Thymus (tissue), 11 donors: ENCODE measurements at regions not wholly inside any gene's neighbourhood (a gene's known extent, or its start where the extent isn't known, plus 50 kb on each side); places are given as distances from the start of the nearest gene placed in this dataset.

Source experiments
- DNase-seq, 9 donors: peaks; one replicate each; pipeline ENCODE4 v3.0.0-alpha.2; 2013; ENCODE audit warnings: low spot score in 9 of 9, low read depth in 6 of 9, missing footprints in 1 of 9
- H3K27ac ChIP-seq, 2 donors: one replicate each; pipeline ENCODE4 v1.5.1; 2013; ENCODE audit warnings: control low read depth in 1 of 2, low read depth in 1 of 2, low read length in 1 of 2, mild to moderate bottlenecking in 1 of 2, moderate library complexity in 1 of 2
- H3K27me3 ChIP-seq, 2 donors: one replicate each; pipeline ENCODE4 v1.5.1; 2013; ENCODE audit warnings: low read length in 1 of 2; ENCODE audit not compliant: control insufficient read depth in 2 of 2, insufficient read depth in 1 of 2
- H3K36me3 ChIP-seq, 2 donors: one replicate each; pipeline ENCODE4 v1.5.1; 2013; ENCODE audit warnings: low read length in 1 of 2, mild to moderate bottlenecking in 1 of 2, moderate library complexity in 1 of 2; ENCODE audit not compliant: control insufficient read depth in 2 of 2, insufficient read depth in 2 of 2
- H3K4me1 ChIP-seq, 2 donors: one replicate each; pipeline ENCODE4 v1.5.1; 2013; ENCODE audit warnings: low read length in 2 of 2; ENCODE audit not compliant: control insufficient read depth in 2 of 2, insufficient read depth in 2 of 2
- H3K4me3 ChIP-seq, 2 donors: one replicate each; pipeline ENCODE4 v1.5.1; 2013; ENCODE audit warnings: low read length in 2 of 2, control low read depth in 1 of 2, mild to moderate bottlenecking in 1 of 2
- H3K9me3 ChIP-seq, 2 donors: one replicate each; pipeline ENCODE4 v1.5.1; 2013; ENCODE audit warnings: low read length in 1 of 2, mild to moderate bottlenecking in 1 of 2; ENCODE audit not compliant: control insufficient read depth in 2 of 2, insufficient read depth in 1 of 2
- WGBS: extraction: QIAGEN DNeasy Blood & Tissue Kit; methylation state at CpG from one replicate; pipeline ENCODE4 v1.1.7; 2013; 5-methylcytosine and 5-hydroxymethylcytosine counted together
- donor health status: healthy.

GRCh38 chr5:20536813-20537212, 548.8 kb upstream of the CDH18 start:
- H3K27me3 ChIP-seq, result no peaks in the 10 kb centered on the region
- H3K36me3 ChIP-seq, result no peaks in the 10 kb centered on the region
- H3K4me3 ChIP-seq, result no peak overlapping the region
- no peaks in the 10 kb centered on the region for H3K4me1 ChIP-seq
- DNase-seq, result no peak
- no peak overlapping the region for H3K27ac ChIP-seq
- no peaks in the 10 kb centered on the region for H3K9me3 ChIP-seq

DNA sequence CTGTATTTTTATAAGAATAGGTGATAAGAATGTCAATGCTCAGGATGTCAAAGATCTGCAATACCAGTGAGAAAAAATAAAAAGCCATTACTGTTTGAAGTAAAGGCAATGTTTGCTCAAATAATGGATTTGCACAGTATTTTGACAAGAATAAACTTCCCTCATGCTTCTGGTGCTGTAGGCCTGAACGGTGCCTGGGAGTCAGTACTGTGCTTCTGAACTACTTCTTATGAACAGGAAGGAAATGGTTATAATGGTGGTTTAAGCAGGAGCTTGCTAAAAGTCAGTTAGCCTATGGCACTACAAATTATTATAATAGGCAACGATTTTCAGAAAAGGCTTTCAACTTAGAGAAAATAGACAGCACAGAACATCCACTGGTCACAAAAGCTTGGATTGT, 548.3 kb upstream of the CDH18 start:
- no peak for DNase-seq
- Histone ChIP-seq H3K27ac (no peak overlapping the region), H3K36me3 (no peaks in the 10 kb centered on the region), H3K27me3 (no peaks in the 10 kb centered on the region), H3K4me1 (no peaks in the 10 kb centered on the region), H3K9me3 (no peaks in the 10 kb centered on the region), H3K4me3 (no peak overlapping the region)
- 6% methylated on average over 2 of the region's 2 CpGs for WGBS

- no peak overlapping the region for H3K27ac ChIP-seq
- whole genome bisulfite sequencing, result 92% methylated on average over 1 of the region's 1 CpG
- H3K4me1 ChIP-seq, result no peaks in the 10 kb centered on the region
- H3K27me3 ChIP-seq, result no peaks in the 10 kb centered on the region
- no peak for DNase-seq
- no peaks in the 10 kb centered on the region for H3K36me3 ChIP-seq
- no peak overlapping the region for H3K4me3 ChIP-seq
- H3K9me3 ChIP-seq, result peaks cover 0 to 6% of the 10 kb centered on the region in 2 donors
These were observed 540.5 kb upstream of the CDH18 start for GRCh38 chr5:20528471-20528870.

DNA sequence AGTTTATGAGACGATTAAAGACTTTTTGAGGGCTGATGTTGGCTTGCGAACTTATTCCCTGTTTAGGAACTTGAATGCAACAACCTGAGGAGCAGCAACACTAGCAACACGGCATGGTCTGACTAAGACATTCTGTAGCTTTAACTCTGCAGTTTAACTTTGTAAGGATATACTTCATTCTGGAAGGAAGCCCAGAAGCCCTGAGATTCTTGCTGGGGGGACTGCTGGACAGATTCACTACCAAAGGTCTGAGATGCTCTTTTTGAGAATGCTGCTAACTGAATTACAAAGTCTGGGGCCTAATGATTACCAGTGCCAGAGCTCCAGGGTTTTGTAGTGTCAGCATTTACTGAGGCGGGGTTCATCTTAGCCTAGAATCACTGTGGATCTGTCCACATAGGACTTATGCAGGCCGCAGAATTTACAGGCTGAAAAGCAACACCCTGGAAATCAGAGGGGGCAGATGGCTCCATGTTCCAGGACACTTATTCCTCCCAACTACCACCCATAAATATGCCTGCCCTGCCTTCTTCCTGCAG, 537.1 kb upstream of the CDH18 start:
- Histone ChIP-seq H3K27ac (no peak overlapping the region), H3K36me3 (no peaks in the 10 kb centered on the region), H3K9me3 (peaks cover 0 to 6% of the 10 kb centered on the region in 2 donors), H3K4me3 (no peak overlapping the region), H3K27me3 (no peaks in the 10 kb centered on the region), H3K4me1 (no peaks in the 10 kb centered on the region)
- no peak for DNase-seq
- 93% methylated on average over 5 of the region's 5 CpGs for WGBS

DNA sequence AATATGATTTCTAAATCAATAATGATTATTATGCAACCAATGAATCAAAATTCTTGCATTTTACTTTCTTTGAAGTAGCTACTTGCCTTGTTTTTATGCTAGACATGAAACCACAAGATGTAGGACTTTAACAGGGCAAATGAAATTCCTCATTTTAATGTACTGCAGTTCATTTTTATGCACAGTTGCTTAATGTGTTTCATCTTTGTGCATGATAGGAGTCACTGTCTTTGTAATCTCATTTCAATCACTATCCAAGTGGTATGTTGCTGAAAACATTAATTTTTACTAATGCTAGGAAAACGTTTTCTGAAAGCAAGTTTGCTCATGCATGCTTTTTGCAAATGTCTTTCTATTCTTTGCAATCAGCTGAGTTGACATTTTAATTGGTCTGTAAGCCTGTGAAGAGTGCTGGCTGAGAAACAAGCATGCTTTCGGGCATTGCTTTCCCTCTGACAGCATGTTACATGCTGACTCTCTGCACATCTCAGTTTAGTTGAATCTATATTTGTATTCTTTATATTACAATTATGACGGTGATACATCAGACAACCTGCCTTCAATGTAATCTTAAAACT, 535.0 kb upstream of the CDH18 start:
- WGBS, result 80% methylated on average over 3 of the region's 3 CpGs
- Histone ChIP-seq H3K36me3 (no peaks in the 10 kb centered on the region), H3K27me3 (no peaks in the 10 kb centered on the region), H3K9me3 (peaks cover 0 to 6% of the 10 kb centered on the region in 2 donors), H3K4me3 (no peak overlapping the region), H3K27ac (no peak overlapping the region), H3K4me1 (no peaks in the 10 kb centered on the region)
- DNase-seq, result no peak

GRCh38 chr5:20515606-20516005, 527.6 kb upstream of the CDH18 start:
- Histone ChIP-seq H3K9me3 (no peaks in the 10 kb centered on the region), H3K4me3 (no peak overlapping the region), H3K27ac (no peak overlapping the region), H3K27me3 (no peaks in the 10 kb centered on the region), H3K36me3 (no peaks in the 10 kb centered on the region), H3K4me1 (no peaks in the 10 kb centered on the region)
- no peak for DNase-seq
- 95% methylated on average over 4 of the region's 4 CpGs for WGBS

- no peak for DNase-seq
- no peaks in the 10 kb centered on the region for H3K9me3 ChIP-seq
- no peaks in the 10 kb centered on the region for H3K4me1 ChIP-seq
- 90% methylated on average over 4 of the region's 4 CpGs for WGBS
- no peaks in the 10 kb centered on the region for H3K27me3 ChIP-seq
- H3K4me3 ChIP-seq, result no peak overlapping the region
- no peak overlapping the region for H3K27ac ChIP-seq
- no peaks in the 10 kb centered on the region for H3K36me3 ChIP-seq
These were observed 526.1 kb upstream of the CDH18 start for GRCh38 chr5:20514145-20514544.

GRCh38 chr5:20500546-20500945, 512.5 kb upstream of the CDH18 start:
- no peaks in the 10 kb centered on the region for H3K36me3 ChIP-seq
- DNase-seq, result no peak
- no peaks in the 10 kb centered on the region for H3K9me3 ChIP-seq
- H3K4me3 ChIP-seq, result no peak overlapping the region
- WGBS, result 93% methylated on average over 2 of the region's 2 CpGs
- H3K27ac ChIP-seq, result no peak overlapping the region
- H3K4me1 ChIP-seq, result no peaks in the 10 kb centered on the region
- H3K27me3 ChIP-seq, result no peaks in the 10 kb centered on the region

- Histone ChIP-seq H3K4me1 (no peaks in the 10 kb centered on the region), H3K27ac (no peak overlapping the region), H3K36me3 (no peaks in the 10 kb centered on the region), H3K9me3 (no peaks in the 10 kb centered on the region), H3K4me3 (no peak overlapping the region), H3K27me3 (no peaks in the 10 kb centered on the region)
- no peak for DNase-seq
- 89% methylated on average over 3 of the region's 3 CpGs for WGBS
These were observed 510.9 kb upstream of the CDH18 start for GRCh38 chr5:20498926-20499325.
